ENCODE measurements at regions not wholly inside any gene's neighbourhood (a gene's known extent, or its start where the extent isn't known, plus 50 kb on each side); places are given as distances from the start of the nearest gene placed in this dataset.

DNA sequence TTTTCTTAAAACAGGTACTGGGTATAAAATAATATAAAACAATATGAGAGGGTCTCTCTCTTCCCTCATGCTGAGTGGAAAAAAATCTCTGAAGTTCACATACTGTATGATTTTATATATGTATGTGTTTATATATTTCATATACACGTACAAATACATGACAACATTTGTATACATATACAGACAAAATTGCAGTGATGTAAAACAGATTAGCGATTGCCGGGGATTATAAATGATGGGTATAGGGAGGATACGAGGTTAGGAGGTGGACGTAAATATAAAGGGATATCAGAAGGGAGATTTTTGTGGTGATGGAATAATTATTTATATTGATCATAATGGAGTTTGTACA, 194.8 kb upstream of the PRSS16 start:
- WGBS, 2 donors, result 91 to 94% methylated on average over 5 of the region's 5 CpGs
- DNase-seq (ENCODE audit: low spot score in 2 of 2), result no peak
- TF ChIP-seq, protein P1, sequence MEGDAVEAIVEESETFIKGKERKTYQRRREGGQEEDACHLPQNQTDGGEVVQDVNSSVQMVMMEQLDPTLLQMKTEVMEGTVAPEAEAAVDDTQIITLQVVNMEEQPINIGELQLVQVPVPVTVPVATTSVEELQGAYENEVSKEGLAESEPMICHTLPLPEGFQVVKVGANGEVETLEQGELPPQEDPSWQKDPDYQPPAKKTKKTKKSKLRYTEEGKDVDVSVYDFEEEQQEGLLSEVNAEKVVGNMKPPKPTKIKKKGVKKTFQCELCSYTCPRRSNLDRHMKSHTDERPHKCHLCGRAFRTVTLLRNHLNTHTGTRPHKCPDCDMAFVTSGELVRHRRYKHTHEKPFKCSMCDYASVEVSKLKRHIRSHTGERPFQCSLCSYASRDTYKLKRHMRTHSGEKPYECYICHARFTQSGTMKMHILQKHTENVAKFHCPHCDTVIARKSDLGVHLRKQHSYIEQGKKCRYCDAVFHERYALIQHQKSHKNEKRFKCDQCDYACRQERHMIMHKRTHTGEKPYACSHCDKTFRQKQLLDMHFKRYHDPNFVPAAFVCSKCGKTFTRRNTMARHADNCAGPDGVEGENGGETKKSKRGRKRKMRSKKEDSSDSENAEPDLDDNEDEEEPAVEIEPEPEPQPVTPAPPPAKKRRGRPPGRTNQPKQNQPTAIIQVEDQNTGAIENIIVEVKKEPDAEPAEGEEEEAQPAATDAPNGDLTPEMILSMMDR (IDR thresholded peaks at IDR 0.05), result no peak
- TF ChIP-seq POLR2A (IDR thresholded peaks at IDR 0.05), result no peak
- intact Hi-C loops (cut with DNase I; ENCODE audit: low total_unique reads), result no loop called here
- H3K4me3 ChIP-seq (ENCODE audit: low read depth, poor library complexity, severe bottlenecking), result no peak overlapping the region

DNA sequence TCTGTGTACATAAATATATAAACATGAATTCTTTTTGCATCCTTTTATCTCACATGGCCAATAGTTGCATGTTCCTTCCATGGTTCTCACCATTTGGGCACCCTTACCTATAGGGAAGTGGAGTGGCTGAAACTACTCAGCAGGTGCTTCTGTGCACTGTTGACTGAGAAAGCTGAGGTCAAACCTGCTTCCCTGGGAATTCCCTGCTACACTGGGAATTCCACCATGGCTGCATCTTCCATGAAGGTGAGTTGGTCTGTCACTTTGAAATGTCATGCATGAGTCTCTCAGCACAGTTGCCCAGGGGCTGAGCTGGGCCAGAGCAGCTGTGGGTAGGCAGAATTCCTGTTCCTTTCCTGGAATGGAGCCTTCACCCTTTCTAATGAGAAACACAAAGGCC, 193.8 kb upstream of the PRSS16 start:
- no peak for TF ChIP-seq POLR2A (IDR thresholded peaks at IDR 0.05)
- TF ChIP-seq, protein P1 (IDR thresholded peaks at IDR 0.05), result no peak
- no peak for DNase-seq (ENCODE audit: low spot score in 2 of 2)
- H3K4me3 ChIP-seq (ENCODE audit: low read depth, poor library complexity, severe bottlenecking), result no peak overlapping the region
- intact Hi-C loops (cut with DNase I; ENCODE audit: low total_unique reads), result no loop called here

DNA sequence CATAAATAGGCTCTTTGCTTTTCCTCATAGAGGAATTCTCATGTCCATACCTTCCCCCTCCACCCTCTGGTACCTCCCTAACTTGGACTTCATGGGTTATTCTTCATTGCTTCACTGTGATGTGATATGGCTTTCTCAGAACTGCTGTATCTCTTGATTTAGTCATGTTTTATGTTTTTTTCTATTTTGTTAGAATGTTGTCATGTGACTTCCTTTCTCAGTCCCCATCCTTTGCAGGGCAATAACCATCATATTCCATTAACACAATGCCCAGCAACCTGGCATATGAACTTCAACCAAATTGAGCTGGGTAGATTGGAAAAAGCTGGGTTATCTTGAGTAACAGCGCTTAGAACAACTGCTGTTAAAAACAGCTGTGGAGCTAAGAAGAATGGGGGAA, 190.9 kb upstream of the PRSS16 start:
- WGBS, 2 donors, result 90 to 94% methylated on average over 1 of the region's 1 CpG
- no peak for DNase-seq (ENCODE audit: low spot score in 2 of 2)
- intact Hi-C loops (cut with DNase I; ENCODE audit: low total_unique reads), result no loop called here
- TF ChIP-seq POLR2A (IDR thresholded peaks at IDR 0.05), result no peak
- TF ChIP-seq, protein P1 (IDR thresholded peaks at IDR 0.05), result no peak
- H3K4me3 ChIP-seq (ENCODE audit: low read depth, poor library complexity, severe bottlenecking), result no peak overlapping the region

DNA sequence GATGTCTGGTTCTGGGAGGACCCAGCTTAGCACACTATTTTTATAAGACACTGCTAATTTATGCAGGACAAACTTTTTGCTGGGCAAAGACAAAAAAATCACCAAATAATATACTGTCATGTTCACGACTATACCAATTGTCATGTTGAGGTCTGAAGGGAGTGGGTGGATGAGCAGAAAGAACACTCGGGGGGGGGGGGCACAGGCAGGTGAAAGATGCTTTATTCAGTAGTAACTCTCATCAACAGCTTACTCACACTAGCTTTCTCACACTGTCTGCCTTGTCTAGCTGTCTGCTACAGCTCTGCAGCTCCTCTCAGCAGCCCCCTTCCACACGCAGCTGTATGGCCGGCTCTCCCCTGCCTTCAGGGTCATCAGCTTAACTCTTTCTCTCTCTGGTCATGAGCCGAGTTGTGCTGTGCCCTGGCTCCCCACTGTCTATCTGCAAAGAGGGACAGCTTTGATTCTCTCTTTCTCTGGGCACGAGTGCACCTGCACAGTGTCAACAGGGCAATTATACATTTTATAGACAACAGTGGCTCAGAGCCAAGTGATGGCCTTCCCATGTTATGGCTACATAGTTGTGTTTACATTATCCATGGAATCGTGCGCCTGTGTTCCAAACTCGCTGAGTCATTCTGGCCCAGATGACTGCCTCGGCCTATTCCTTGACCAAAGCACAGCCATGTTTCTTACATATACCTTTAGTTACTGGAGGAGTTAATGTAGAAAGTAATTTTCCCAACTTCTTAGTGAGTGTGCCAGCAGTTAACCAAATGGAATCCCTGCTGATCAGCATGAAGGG, 187.7 kb upstream of the PRSS16 start:
- WGBS, 2 donors, result 64 to 72% methylated on average over 10 of the region's 10 CpGs
- no peak overlapping the region for H3K4me3 ChIP-seq (ENCODE audit: low read depth, poor library complexity, severe bottlenecking)
- no peak for TF ChIP-seq POLR2A (IDR thresholded peaks at IDR 0.05)
- TF ChIP-seq, protein P1 (IDR thresholded peaks at IDR 0.05), result no peak
- no peak for DNase-seq (ENCODE audit: low spot score in 2 of 2)
- intact Hi-C loops (cut with DNase I; ENCODE audit: low total_unique reads), result no loop called here

DNA sequence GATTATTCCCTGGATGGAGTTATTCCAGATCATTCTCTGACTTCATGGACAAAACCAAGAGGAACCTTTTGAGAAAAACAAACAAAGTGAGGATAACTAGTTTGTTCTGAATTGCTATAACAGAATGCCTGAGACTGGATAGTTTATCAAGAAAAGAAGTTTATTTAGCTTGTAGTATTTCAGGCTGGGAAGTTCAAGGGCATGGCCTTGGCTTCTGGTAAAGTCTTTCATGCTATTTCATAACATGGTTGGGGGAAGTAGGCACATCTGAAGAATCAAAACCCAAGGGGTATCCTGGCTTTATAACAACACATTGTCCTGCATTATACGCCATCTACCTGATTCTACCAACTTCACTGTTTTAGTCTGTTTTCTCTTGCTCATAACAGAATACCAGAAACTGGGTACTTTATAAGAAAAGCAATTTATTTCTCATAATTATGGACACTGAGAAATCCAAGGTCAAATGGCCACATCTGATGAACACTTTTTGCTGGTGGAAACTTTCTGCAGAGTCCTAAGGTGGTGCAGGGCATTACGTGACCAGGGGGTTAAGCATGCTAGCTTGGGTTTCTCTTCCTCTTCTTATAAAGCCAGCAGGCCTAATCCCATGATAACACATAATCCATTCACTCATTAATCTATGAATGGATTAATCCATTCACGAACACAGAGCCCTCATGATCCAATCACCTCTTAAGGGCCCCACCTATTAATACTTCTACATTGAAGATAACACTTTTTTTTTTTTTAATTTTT, 186.1 kb upstream of the PRSS16 start:
- no peak for DNase-seq (ENCODE audit: low spot score in 2 of 2)
- intact Hi-C loops (cut with DNase I; ENCODE audit: low total_unique reads), result no loop called here
- WGBS, 2 donors, result 90 to 92% methylated on average over 3 of the region's 3 CpGs
- TF ChIP-seq POLR2A (IDR thresholded peaks at IDR 0.05), result no peak
- TF ChIP-seq, protein P1 (IDR thresholded peaks at IDR 0.05), result no peak
- H3K4me3 ChIP-seq (ENCODE audit: low read depth, poor library complexity, severe bottlenecking), result no peak overlapping the region
